ENCODE measurements at regions not wholly inside any gene's neighbourhood (a gene's known extent, or its start where the extent isn't known, plus 50 kb on each side); places are given as distances from the start of the nearest gene placed in this dataset.

DNA sequence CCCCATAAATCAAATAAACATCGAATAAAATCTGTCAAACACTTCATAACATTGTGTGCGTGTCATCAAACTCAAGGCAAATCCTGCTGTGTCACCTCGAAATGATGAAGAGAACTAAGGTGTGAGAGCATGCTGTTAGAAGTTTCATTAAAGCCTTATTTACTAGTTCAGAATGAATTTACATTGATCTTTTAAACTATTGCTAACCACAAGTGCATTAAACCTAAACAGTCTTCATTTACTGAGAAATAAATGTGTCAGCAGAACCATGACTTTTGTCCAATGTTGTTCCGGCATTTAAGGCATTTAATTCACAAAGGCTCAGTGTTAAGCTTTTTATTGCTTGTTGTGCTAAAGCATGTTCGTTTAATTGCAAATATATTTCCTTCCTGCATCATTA, 474.4 kb downstream of the SETD4 start:
- Histone ChIP-seq H3K9me3 (ENCODE audit: control insufficient read depth, insufficient read depth, low read length) (no peaks in the 10 kb centered on the region), H3K27me3 (ENCODE audit: control insufficient read depth, insufficient read depth, low read length) (no peaks in the 10 kb centered on the region), H3K4me3 (ENCODE audit: low read depth, low read length) (no peak overlapping the region), H3K9ac (ENCODE audit: low read depth, low read length) (no peak overlapping the region), H3K27ac (ENCODE audit: low read depth, low read length) (no peak overlapping the region), H3K36me3 (ENCODE audit: control insufficient read depth, insufficient read depth, low read length) (no peaks in the 10 kb centered on the region), H3K4me1 (ENCODE audit: control insufficient read depth, insufficient read depth, low read length) (peaks cover 18% of the 10 kb centered on the region)

DNA sequence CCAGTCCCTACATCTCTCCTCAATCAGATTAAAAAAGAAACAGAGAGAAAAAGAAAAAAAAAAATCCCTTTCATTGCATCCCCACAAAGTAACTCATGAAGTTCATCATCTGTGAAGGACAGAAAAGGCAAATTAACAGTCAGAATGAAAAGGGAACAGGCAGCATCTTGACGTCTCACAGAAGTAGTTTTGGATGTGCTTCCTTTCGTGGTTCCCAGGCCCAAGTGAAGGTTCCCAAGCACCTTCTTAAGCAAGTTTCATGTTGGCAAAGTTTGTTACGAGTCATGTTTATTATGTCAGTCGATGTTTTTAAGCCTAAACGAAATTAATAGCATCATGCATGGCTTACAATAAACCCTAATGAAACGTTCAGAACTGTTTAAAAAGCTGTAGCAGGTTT, 475.2 kb downstream of the SETD4 start:
- no peak overlapping the region for H3K27ac ChIP-seq (ENCODE audit: low read depth, low read length)
- no peak overlapping the region for H3K4me3 ChIP-seq (ENCODE audit: low read depth, low read length)
- no peak overlapping the region for H3K9ac ChIP-seq (ENCODE audit: low read depth, low read length)
- no peaks in the 10 kb centered on the region for H3K36me3 ChIP-seq (ENCODE audit: control insufficient read depth, insufficient read depth, low read length)
- H3K4me1 ChIP-seq (ENCODE audit: control insufficient read depth, insufficient read depth, low read length) = peaks cover 18% of the 10 kb centered on the region
- H3K27me3 ChIP-seq (ENCODE audit: control insufficient read depth, insufficient read depth, low read length) = no peaks in the 10 kb centered on the region
- no peaks in the 10 kb centered on the region for H3K9me3 ChIP-seq (ENCODE audit: control insufficient read depth, insufficient read depth, low read length)

DNA sequence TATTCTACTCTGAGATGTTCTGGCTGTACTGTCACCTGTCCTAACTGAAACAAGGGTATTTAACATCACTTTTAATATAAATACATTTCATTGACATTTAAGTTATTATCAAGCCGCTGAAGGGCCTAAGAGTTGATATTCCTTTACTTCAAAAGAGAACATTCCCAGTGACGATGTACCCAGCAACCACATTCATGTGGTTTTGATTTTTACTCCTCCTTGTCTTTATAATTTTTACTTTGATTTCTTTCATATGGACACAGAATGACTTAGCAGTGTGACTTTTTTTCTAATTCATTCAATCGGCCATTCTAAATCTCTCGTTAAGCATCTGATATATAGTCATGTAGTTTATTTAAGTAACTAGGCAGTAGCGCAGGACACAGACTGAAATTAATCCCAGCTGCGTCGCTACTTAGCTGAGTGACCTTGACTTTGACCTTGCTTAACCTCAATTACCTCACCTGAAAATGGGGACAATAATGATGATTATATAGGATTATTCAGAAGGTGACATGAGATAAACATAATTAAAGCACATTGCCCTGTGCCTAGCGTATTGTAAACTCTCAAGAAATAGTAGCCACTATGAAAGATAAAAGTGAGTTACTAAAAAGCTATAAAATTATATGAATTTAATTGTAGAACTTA, 476.6 kb downstream of the SETD4 start:
- H3K27me3 ChIP-seq (ENCODE audit: control insufficient read depth, insufficient read depth, low read length) = no peaks in the 10 kb centered on the region

DNA sequence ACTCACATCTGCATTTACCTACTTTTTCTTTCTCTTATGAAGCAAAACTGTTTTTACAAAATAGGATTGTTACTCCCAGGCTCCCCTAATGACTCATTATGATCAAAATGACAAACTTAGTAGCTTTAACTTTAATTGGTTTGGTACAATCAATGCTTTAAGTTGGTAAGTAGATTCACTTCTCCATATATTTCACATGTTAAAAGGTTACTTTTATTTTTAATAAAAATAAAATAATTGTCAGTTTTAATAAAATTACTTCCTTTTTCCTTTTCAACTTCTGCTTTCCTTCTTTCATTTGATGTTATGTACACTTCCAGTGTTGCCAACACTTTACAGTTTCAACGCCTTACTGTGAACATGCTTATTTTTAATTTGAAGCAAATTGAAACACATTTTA, 477.6 kb downstream of the SETD4 start:
- Histone ChIP-seq H3K27me3 (ENCODE audit: control insufficient read depth, insufficient read depth, low read length) (no peaks in the 10 kb centered on the region), H3K9ac (ENCODE audit: low read depth, low read length) (no peak overlapping the region), H3K9me3 (ENCODE audit: control insufficient read depth, insufficient read depth, low read length) (no peaks in the 10 kb centered on the region), H3K4me3 (ENCODE audit: low read depth, low read length) (no peak overlapping the region), H3K4me1 (ENCODE audit: control insufficient read depth, insufficient read depth, low read length) (peaks cover 18% of the 10 kb centered on the region), H3K36me3 (ENCODE audit: control insufficient read depth, insufficient read depth, low read length) (no peaks in the 10 kb centered on the region), H3K27ac (ENCODE audit: low read depth, low read length) (no peak overlapping the region)

More for the DNA sequence above, 476.6 kb downstream of the SETD4 start:
- Histone ChIP-seq H3K9ac (ENCODE audit: low read depth, low read length) (no peak overlapping the region), H3K9me3 (ENCODE audit: control insufficient read depth, insufficient read depth, low read length) (no peaks in the 10 kb centered on the region), H3K4me1 (ENCODE audit: control insufficient read depth, insufficient read depth, low read length) (peaks cover 18% of the 10 kb centered on the region), H3K4me3 (ENCODE audit: low read depth, low read length) (no peak overlapping the region), H3K36me3 (ENCODE audit: control insufficient read depth, insufficient read depth, low read length) (no peaks in the 10 kb centered on the region), H3K27ac (ENCODE audit: low read depth, low read length) (no peak overlapping the region)

DNA sequence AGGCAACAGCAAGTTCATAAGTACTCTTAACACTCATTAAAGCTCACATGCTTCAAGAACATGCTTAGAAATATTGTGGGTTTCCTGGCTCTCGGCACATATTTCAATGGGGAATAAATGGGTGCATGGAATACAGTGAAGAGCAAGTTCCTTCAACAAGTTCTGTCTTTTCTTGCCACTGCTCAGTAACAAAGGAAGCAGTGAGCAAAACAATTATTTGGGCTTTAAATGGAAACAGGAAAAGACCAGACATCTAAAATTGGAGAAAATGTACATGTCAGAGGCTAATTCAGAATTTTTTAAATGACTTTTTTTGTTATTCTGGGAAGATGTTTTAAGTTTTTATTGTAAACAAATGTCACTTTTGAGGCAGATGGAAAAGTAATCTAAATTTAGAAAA, 478.7 kb downstream of the SETD4 start:
- Histone ChIP-seq H3K36me3 (ENCODE audit: control insufficient read depth, insufficient read depth, low read length) (no peaks in the 10 kb centered on the region), H3K4me3 (ENCODE audit: low read depth, low read length) (no peak overlapping the region), H3K9ac (ENCODE audit: low read depth, low read length) (no peak overlapping the region), H3K4me1 (ENCODE audit: control insufficient read depth, insufficient read depth, low read length) (peaks cover 11% of the 10 kb centered on the region), H3K9me3 (ENCODE audit: control insufficient read depth, insufficient read depth, low read length) (no peaks in the 10 kb centered on the region), H3K27me3 (ENCODE audit: control insufficient read depth, insufficient read depth, low read length) (no peaks in the 10 kb centered on the region), H3K27ac (ENCODE audit: low read depth, low read length) (no peak overlapping the region)

DNA sequence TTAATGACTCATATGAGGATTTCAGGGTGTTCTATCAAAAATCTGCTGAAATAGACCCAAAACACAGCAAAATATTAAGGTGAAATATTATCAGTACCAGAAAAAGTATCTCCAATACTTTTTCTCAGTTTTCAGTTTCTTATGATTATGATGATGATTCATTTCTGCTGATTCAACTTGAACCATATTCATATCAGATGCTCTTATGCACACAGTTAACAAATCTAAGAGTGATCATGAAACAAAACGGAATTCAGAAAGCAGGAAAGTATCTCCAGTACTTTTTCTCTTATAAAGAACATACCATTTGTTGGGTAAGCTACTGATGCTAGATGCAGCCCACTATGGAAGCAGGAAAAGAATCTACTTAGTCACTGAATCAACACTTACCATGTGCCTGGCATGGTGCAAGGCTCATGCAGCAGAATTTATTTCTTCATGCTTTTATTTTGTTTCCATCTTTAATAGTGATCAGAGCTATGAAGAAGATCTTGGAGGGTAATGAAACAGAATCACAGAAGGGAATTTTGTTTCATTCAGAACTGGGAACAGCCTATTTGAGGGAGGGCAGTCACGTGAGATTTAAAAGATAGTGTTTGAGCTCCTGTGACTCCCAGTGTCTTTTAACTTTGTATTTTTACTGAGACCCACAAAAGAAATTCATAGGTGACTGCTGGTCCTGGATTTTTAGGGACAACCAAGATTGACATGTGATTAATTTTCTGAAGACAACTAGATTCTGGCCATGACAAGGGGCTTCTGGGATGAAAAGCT, 480.6 kb downstream of the SETD4 start:
- H3K9ac ChIP-seq (ENCODE audit: low read depth, low read length) = no peak overlapping the region
- H3K27me3 ChIP-seq (ENCODE audit: control insufficient read depth, insufficient read depth, low read length) = no peaks in the 10 kb centered on the region
- H3K4me1 ChIP-seq (ENCODE audit: control insufficient read depth, insufficient read depth, low read length) = no peaks in the 10 kb centered on the region
- H3K27ac ChIP-seq (ENCODE audit: low read depth, low read length) = no peak overlapping the region
- H3K4me3 ChIP-seq (ENCODE audit: low read depth, low read length) = no peak overlapping the region
- no peaks in the 10 kb centered on the region for H3K36me3 ChIP-seq (ENCODE audit: control insufficient read depth, insufficient read depth, low read length)
- H3K9me3 ChIP-seq (ENCODE audit: control insufficient read depth, insufficient read depth, low read length) = no peaks in the 10 kb centered on the region

DNA sequence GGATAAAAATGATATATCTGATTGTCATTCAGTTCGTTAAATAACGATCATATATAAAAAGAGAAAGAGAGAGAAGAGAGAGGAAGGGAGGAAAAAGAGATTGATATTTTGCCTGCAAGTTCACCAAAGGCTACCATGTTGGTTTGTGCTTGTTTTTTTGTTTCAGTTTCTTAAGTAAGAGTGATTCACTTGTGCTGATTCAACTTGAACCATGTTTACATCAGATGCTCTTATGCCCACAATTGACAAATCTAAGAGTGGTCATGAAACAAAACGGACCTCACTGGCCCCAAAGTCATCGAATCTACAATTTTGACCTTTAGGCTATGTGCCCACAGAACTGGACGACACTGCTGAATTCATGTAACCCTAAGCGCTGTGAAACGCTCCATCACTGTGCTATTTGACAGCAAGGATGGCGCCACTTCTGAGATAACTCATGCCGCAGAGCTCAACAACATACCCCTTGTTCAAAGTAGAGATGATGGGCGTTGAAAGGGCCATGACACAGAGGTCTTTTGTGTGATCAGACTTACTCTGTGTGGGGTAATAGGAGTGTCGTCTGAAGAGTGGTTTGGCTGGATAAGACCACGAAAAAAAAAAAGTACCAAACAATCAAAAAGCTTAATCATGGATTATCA, 481.4 kb downstream of the SETD4 start:
- Histone ChIP-seq H3K36me3 (ENCODE audit: control insufficient read depth, insufficient read depth, low read length) (no peaks in the 10 kb centered on the region), H3K4me1 (ENCODE audit: control insufficient read depth, insufficient read depth, low read length) (no peaks in the 10 kb centered on the region), H3K9me3 (ENCODE audit: control insufficient read depth, insufficient read depth, low read length) (no peaks in the 10 kb centered on the region), H3K4me3 (ENCODE audit: low read depth, low read length) (no peak overlapping the region), H3K9ac (ENCODE audit: low read depth, low read length) (no peak overlapping the region), H3K27me3 (ENCODE audit: control insufficient read depth, insufficient read depth, low read length) (no peaks in the 10 kb centered on the region), H3K27ac (ENCODE audit: low read depth, low read length) (no peak overlapping the region)

DNA sequence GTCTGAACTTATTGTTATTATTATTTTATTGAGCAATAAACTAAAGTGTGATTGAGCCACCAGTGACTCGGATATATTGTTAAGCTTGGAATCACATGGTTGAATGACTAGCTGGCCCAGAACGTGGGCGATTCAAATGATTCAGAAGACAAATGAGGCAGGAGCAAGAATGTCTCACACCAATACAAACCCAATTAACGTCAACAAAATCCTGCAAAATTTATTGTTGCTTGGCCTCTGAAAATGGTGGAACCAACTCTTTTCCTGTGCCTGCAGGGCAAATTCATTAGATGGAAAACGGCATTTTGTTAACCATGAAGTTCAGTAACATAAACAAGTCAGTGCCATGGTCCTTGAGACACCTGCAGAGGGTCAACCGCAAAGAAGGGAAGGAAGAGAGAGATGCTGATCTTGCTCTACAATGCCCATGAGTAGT, 482.0 kb downstream of the SETD4 start:
- Histone ChIP-seq H3K36me3 (ENCODE audit: control insufficient read depth, insufficient read depth, low read length) (no peaks in the 10 kb centered on the region), H3K4me3 (ENCODE audit: low read depth, low read length) (no peak overlapping the region), H3K9me3 (ENCODE audit: control insufficient read depth, insufficient read depth, low read length) (no peaks in the 10 kb centered on the region), H3K27ac (ENCODE audit: low read depth, low read length) (no peak overlapping the region), H3K9ac (ENCODE audit: low read depth, low read length) (no peak overlapping the region), H3K4me1 (ENCODE audit: control insufficient read depth, insufficient read depth, low read length) (no peaks in the 10 kb centered on the region), H3K27me3 (ENCODE audit: control insufficient read depth, insufficient read depth, low read length) (no peaks in the 10 kb centered on the region)

DNA sequence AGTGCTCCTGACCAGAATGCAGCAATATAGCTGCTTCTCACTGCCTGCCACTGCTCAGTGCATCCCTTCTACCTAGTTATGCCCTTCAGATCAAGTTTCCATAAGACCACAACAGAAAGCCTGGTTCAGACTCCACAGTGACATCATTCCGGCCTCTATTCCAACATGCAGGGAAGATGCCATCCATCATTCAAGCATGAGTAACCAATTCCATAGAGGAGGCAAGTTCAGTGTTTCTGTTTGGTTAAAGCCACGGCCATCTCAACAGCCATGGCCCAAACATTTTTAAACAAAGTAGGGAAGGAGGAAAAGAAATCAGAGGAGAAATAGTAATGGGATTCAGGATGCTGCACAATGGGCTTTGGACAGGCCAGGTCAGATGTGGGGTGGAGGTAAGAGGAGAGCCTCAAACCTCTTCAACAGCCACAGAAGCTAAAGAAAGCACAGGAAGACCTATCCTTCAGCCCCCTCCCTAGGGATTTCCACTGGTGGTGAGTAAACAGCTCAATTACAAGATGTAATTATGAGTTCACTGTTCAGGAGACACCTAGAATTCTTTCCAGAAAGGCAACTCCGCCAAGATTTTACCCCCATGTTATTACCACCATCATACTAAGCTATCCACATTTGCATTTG, 484.9 kb downstream of the SETD4 start:
- H3K9me3 ChIP-seq (ENCODE audit: control insufficient read depth, insufficient read depth, low read length) = no peaks in the 10 kb centered on the region

DNA sequence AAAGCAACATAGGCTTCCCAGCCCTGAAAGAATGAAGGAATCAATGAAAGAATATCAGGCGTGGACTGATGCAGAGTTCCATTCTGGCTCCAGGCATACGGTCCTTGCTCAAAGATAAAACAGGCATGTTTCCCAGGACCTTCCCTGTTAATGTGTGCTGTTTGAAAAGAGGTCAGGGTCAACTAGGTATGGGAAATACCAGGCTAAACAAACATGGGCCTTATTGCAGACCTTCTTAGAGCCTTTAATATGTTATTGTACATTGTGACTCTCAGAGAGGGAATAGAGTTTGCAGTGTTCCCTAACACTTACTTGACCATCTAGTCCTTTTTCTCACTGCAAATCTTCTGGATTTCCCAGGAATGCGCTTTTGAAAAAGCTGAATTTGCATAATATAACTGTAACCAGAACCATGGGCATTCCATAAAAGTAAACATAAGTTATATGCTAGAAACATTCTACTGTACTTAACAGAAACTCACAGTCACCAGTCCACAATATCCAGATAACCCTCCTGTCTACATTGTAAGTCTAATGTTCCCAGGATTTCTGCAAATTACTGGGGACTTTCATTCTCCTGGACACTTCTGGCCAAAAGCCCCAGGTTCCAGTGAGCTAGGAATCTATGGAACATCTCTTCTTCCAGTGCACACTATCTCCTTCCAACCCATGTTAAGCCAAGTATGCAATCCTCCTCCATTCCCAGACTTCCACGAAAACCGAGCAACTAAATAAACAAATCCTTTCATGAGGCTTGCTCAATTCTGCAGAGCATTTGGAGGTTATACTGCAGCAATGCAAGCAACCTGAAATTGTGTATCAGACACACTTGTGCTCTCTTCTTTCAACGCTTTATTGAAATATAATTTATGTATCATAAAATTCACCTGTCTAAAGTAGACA, 486.6 kb downstream of the SETD4 start:
- H3K4me1 ChIP-seq (ENCODE audit: control insufficient read depth, insufficient read depth, low read length) = no peaks in the 10 kb centered on the region
- no peak overlapping the region for H3K9ac ChIP-seq (ENCODE audit: low read depth, low read length)
- no peaks in the 10 kb centered on the region for H3K27me3 ChIP-seq (ENCODE audit: control insufficient read depth, insufficient read depth, low read length)
- no peak overlapping the region for H3K27ac ChIP-seq (ENCODE audit: low read depth, low read length)
- H3K4me3 ChIP-seq (ENCODE audit: low read depth, low read length) = no peak overlapping the region
- H3K9me3 ChIP-seq (ENCODE audit: control insufficient read depth, insufficient read depth, low read length) = no peaks in the 10 kb centered on the region
- H3K36me3 ChIP-seq (ENCODE audit: control insufficient read depth, insufficient read depth, low read length) = no peaks in the 10 kb centered on the region

More for the DNA sequence above, 484.9 kb downstream of the SETD4 start:
- Histone ChIP-seq H3K27ac (ENCODE audit: low read depth, low read length) (no peak overlapping the region), H3K9ac (ENCODE audit: low read depth, low read length) (no peak overlapping the region), H3K36me3 (ENCODE audit: control insufficient read depth, insufficient read depth, low read length) (no peaks in the 10 kb centered on the region), H3K4me3 (ENCODE audit: low read depth, low read length) (no peak overlapping the region), H3K27me3 (ENCODE audit: control insufficient read depth, insufficient read depth, low read length) (no peaks in the 10 kb centered on the region), H3K4me1 (ENCODE audit: control insufficient read depth, insufficient read depth, low read length) (no peaks in the 10 kb centered on the region)

Data from HUES48 (cell line).